ENCODE measurements at regions not wholly inside any gene's neighbourhood (a gene's known extent, or its start where the extent isn't known, plus 50 kb on each side); places are given as distances from the start of the nearest gene placed in this dataset.

GRCh38 chr6:81552644-81553043 is 199.8 kb downstream of the TENT5A start:
- POLR2A ChIA-PET: no interaction called here
- H3K4me3 Mint-ChIP-seq: no peak overlapping the region
- H3K36me3 Mint-ChIP-seq (ENCODE audit: low read depth): no peaks in the 10 kb centered on the region
- H3K27me3 Mint-ChIP-seq: no peaks in the 10 kb centered on the region
- intact Hi-C loops (cut with micrococcal nuclease): no loop called here
- DNase-seq: no peak
- CTCF ChIA-PET: no interaction called here
- H3K9me3 Mint-ChIP-seq: peaks cover 5% of the 10 kb centered on the region
- H3K4me1 Mint-ChIP-seq (ENCODE audit: low read depth): no peaks in the 10 kb centered on the region
- no peak for TF ChIP-seq CTCF (IDR thresholded peaks at IDR 0.05)
- no peak overlapping the region for H3K27ac Mint-ChIP-seq
- ATAC-seq: no peak

- no peak overlapping the region for H3K27ac Mint-ChIP-seq
- CTCF ChIA-PET: no interaction called here
- DNase-seq: no peak
- intact Hi-C loops (cut with micrococcal nuclease): no loop called here
- no peaks in the 10 kb centered on the region for H3K36me3 Mint-ChIP-seq (ENCODE audit: low read depth)
- TF ChIP-seq CTCF (IDR thresholded peaks at IDR 0.05): no peak
- H3K4me1 Mint-ChIP-seq (ENCODE audit: low read depth): no peaks in the 10 kb centered on the region
- no peak for ATAC-seq
- peaks cover 7% of the 10 kb centered on the region for H3K9me3 Mint-ChIP-seq
- no peaks in the 10 kb centered on the region for H3K27me3 Mint-ChIP-seq
- POLR2A ChIA-PET: no interaction called here
- H3K4me3 Mint-ChIP-seq: no peak overlapping the region
These were observed 205.3 kb downstream of the TENT5A start for GRCh38 chr6:81547149-81547548.

GRCh38 chr6:81534934-81535465 is 217.5 kb downstream of the TENT5A start:
- H3K9me3 Mint-ChIP-seq: peaks cover 13% of the 10 kb centered on the region
- intact Hi-C loops (cut with micrococcal nuclease): no loop called here
- CTCF ChIA-PET: no interaction called here
- POLR2A ChIA-PET: no interaction called here
- H3K4me1 Mint-ChIP-seq (ENCODE audit: low read depth): no peaks in the 10 kb centered on the region
- no peaks in the 10 kb centered on the region for H3K36me3 Mint-ChIP-seq (ENCODE audit: low read depth)
- TF ChIP-seq CTCF (IDR thresholded peaks at IDR 0.05): no peak
- ATAC-seq (no peak), DNase-seq (no peak)
- no peak overlapping the region for H3K4me3 Mint-ChIP-seq
- H3K27ac Mint-ChIP-seq: no peak overlapping the region
- no peaks in the 10 kb centered on the region for H3K27me3 Mint-ChIP-seq

- Mint-ChIP-seq H3K9me3 (peaks cover 12% of the 10 kb centered on the region), H3K4me3 (no peak overlapping the region), H3K27me3 (no peaks in the 10 kb centered on the region), H3K27ac (no peak overlapping the region), H3K4me1 (ENCODE audit: low read depth) (no peaks in the 10 kb centered on the region), H3K36me3 (ENCODE audit: low read depth) (no peaks in the 10 kb centered on the region)
- ATAC-seq (no peak), DNase-seq (no peak)
- POLR2A ChIA-PET: no interaction called here
- TF ChIP-seq CTCF (IDR thresholded peaks at IDR 0.05): no peak
- intact Hi-C loops (cut with micrococcal nuclease): no loop called here
- CTCF ChIA-PET: no interaction called here
These were observed 220.5 kb downstream of the TENT5A start for GRCh38 chr6:81531869-81532561.

GRCh38 chr6:81517455-81517854 is 235.0 kb downstream of the TENT5A start:
- DNase-seq: no peak
- Mint-ChIP-seq H3K36me3 (ENCODE audit: low read depth) (no peaks in the 10 kb centered on the region), H3K4me1 (ENCODE audit: low read depth) (no peaks in the 10 kb centered on the region), H3K9me3 (peaks cover 6% of the 10 kb centered on the region), H3K4me3 (no peak overlapping the region), H3K27me3 (no peaks in the 10 kb centered on the region), H3K27ac (no peak overlapping the region)
- no peak for TF ChIP-seq CTCF (IDR thresholded peaks at IDR 0.05)
- ChIA-PET CTCF (no interaction called here), POLR2A (no interaction called here)
- ATAC-seq: no peak
- intact Hi-C loops (cut with micrococcal nuclease): no loop called here

Data from activated CD8-positive, alpha-beta T cell treated with anti-CD3 and anti-CD28 coated beads for 36 hours (primary cell).